Heart right ventricle (tissue), 16 donors: ENCODE measurements at regions not wholly inside any gene's neighbourhood (a gene's known extent, or its start where the extent isn't known, plus 50 kb on each side); places are given as distances from the start of the nearest gene placed in this dataset.

ENCODE experiments used
- ATAC-seq, 8 donors: fragments of 200-7000 bp; cut with Tn5 transposase; one replicate each; pipeline ENCODE4 v1.9.1; 2020; ENCODE audit warnings: mild to moderate bottlenecking in 8 of 8, moderate library complexity in 8 of 8, moderate number of reproducible peaks in 1 of 8
- DNase-seq, 2 donors: peaks; one replicate each; pipeline ENCODE4 v3.0.0-alpha.2; 2020
- H3K27ac ChIP-seq, 10 donors: fragments of 200-600 bp; sonication (generic) in 2 of 10; one replicate each; pipeline versions ENCODE4 v1.5.0 to v1.8.0; 2020 to 2022; ENCODE audit warnings: mild to moderate bottlenecking in 3 of 10
- H3K27me3 ChIP-seq, 7 donors: fragments of 200-600 bp; one replicate each; pipeline ENCODE4 v1.8.0; 2021 to 2022; ENCODE audit warnings: mild to moderate bottlenecking in 2 of 7
- H3K36me3 ChIP-seq, 9 donors: fragments of 200-600 bp; sonication (generic) in 1 of 9; one replicate each; pipeline versions ENCODE4 v1.5.0 to v1.8.0; 2020 to 2022; ENCODE audit warnings: mild to moderate bottlenecking in 2 of 9
- H3K4me1 ChIP-seq, 9 donors: fragments of 200-600 bp; sonication (generic) in 1 of 9; one replicate each; pipeline versions ENCODE4 v1.5.0 to v1.8.0; 2020 to 2022; ENCODE audit warnings: mild to moderate bottlenecking in 4 of 9
- H3K4me3 ChIP-seq, 10 donors: fragments of 200-600 bp; sonication (generic) in 2 of 10; one replicate each; pipeline versions ENCODE4 v1.5.0 to v1.8.0; 2020 to 2022; ENCODE audit warnings: mild to moderate bottlenecking in 7 of 10, moderate library complexity in 2 of 10
- H3K9me3 ChIP-seq, 11 donors: fragments of 200-600 bp in 10 of 11; sonication (generic) in 2 of 11; one replicate each; pipeline versions ENCODE4 v1.5.0 to v1.8.0; 2013 to 2022; ENCODE audit warnings: mild to moderate bottlenecking in 2 of 11, control low read depth in 1 of 11, moderate library complexity in 1 of 11
- CTCF ChIP-seq, 9 donors: fragments of 200-600 bp; sonication (generic) in 2 of 9; IDR thresholded peaks; one replicate each; pipeline versions ENCODE4 v1.5.0 to v1.8.0; 2021 to 2022; ENCODE audit warnings: antibody characterized with exemption in 9 of 9, mild to moderate bottlenecking in 5 of 9, moderate library complexity in 1 of 9
- WGBS, 2 donors: extraction: QIAGEN DNeasy Blood & Tissue Kit; methylation state at CpG; one replicate each; pipeline ENCODE4 v1.1.7; 2013; ENCODE audit warnings: inconsistent platforms in 1 of 2; 5-methylcytosine and 5-hydroxymethylcytosine counted together
- intact Hi-C, 10 donors: fragments of 100-400 bp; cut with DNase I; formaldehyde crosslinking; loops; one replicate each; pipeline versions ENCODE4 v1.11.1 to v1.14.2; 2022
- donor health status: Arrhythmogenic right ventricular cardiomyopathy.
- donor health status: ischemic (EF 13 %, LVEDD 7.1; RV severe dilation, severe dysfunction).
- donor health status: healthy with polysubstance abuse.
- donor health status: DM: no; HTN: yes; CAD: no.
- donor health status: DM: no; HTN: no; CAD: no.
- donor health status: ischemic (EF 25% LVEDD 6.9; RV normal size, moderate dysfunction).
- donor health status: ischemic (EF 25% LVEDD 5.7; RV mildly dilated, moderate dysfunction).
- donor health status: healthy.
- donor health status: DM: yes; HTN: yes; CAD: no.
- donor health status: Ischemic cardiomyopathy.
- donor health status: ischemic (EF 35%, LVEDD 5.7; RV mildly dilated, moderate dysfunction).
- donor health status: nonischemic (EF 11% LVEDD 7.7; RV severe dilation, severe dysfunction).
- donor health status: DM: yes; HTN: yes; CAD: no.
- donor health status: PGD.
- donor health status: ischemic (EF 29% LVEDD 5.4; RV normal size, mild dysfunction).
- donor health status: nonischemic (EF 23%, LVEDD 6.1; RV moderate dilation, normal function).

- Histone ChIP-seq H3K4me1 (peaks cover 21 to 51% (median 41%) of the 10 kb centered on the region in 9 donors), H3K27me3 (no peaks in the 10 kb centered on the region), H3K27ac (no peak overlapping the region), H3K9me3 (no peaks in the 10 kb centered on the region), H3K4me3 (no peak overlapping the region), H3K36me3 (no peaks in the 10 kb centered on the region)
- ATAC-seq = no peak
- intact Hi-C loops = loop anchor here in 5 of 10 donors (10.0 kb wide), 3 partner anchors 309 to 761 kb away; partner anchors contain the start of gene TRIB2 (in 2 of the 5)
- TF ChIP-seq CTCF (IDR thresholded peaks at IDR 0.05) = no peak
- DNase-seq = no peak
- 100% methylated on average over 1 of the region's 1 CpG for WGBS, 2 donors
Measured at GRCh38 chr2:12173271-12173942, 427.0 kb downstream of the LPIN1 start.

GRCh38 chr2:12173943-12174340 is 427.5 kb downstream of the LPIN1 start:
- 76 to 89% methylated on average over 2 of the region's 2 CpGs for WGBS, 2 donors

GRCh38 chr2:12175323-12175722 is 428.9 kb downstream of the LPIN1 start:
- no peaks in the 10 kb centered on the region for H3K27me3 ChIP-seq

More at GRCh38 chr2:12173943-12174340, 427.5 kb downstream of the LPIN1 start:
- DNase-seq (no peak), ATAC-seq (no peak)
- Histone ChIP-seq H3K27me3 (no peaks in the 10 kb centered on the region), H3K27ac (no peak overlapping the region), H3K36me3 (no peaks in the 10 kb centered on the region), H3K4me3 (no peak overlapping the region), H3K9me3 (no peaks in the 10 kb centered on the region), H3K4me1 (peaks cover 15 to 51% (median 39%) of the 10 kb centered on the region in 9 donors)
- intact Hi-C loops = loop anchor here in 5 of 10 donors (10.0 kb wide), 3 partner anchors 309 to 761 kb away; partner anchors contain the start of gene TRIB2 (in 2 of the 5)
- TF ChIP-seq CTCF (IDR thresholded peaks at IDR 0.05) = no peak

More at GRCh38 chr2:12175323-12175722, 428.9 kb downstream of the LPIN1 start:
- Histone ChIP-seq H3K36me3 (no peaks in the 10 kb centered on the region), H3K27ac (no peak overlapping the region), H3K9me3 (no peaks in the 10 kb centered on the region), H3K4me1 (peaks cover 3 to 38% (median 27%) of the 10 kb centered on the region in 9 donors), H3K4me3 (no peak overlapping the region)
- intact Hi-C loops = loop anchor here in 5 of 10 donors (10.0 kb wide), 3 partner anchors 311 to 759 kb away; partner anchors contain the start of gene TRIB2 (in 2 of the 5)
- ATAC-seq (no peak), DNase-seq (no peak)
- TF ChIP-seq CTCF (IDR thresholded peaks at IDR 0.05) = no peak
- 94% methylated on average over 2 of the region's 2 CpGs for WGBS, 2 donors
